NCI-H146 (cell line): ENCODE measurements at regions not wholly inside any gene's neighbourhood (a gene's known extent, or its start where the extent isn't known, plus 50 kb on each side); places are given as distances from the start of the nearest gene placed in this dataset.

Experiments used
- DNase-seq: peaks from one replicate; lab custom pipeline; 2025; lab: John Stamatoyannopoulos, UW

DNA sequence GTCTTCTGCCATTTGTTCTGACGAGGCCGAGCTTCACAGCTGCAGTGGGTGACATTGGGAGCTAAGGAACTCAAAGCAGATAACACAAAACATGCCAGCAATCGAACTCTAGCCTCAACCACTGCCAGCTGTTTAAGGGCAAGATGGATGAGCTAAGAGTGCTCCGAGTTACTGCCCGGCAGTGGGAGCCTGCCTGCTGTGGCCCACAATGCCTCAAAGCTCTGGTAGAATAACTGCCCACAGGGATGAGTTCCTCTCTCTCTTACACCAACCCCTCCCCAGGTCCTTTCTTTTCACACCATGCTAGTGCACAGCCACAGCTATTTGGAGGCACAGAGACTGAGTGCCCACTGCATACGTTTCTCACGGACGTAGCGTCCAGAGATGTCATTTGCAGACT, 330.5 kb downstream of the FGF9 start:
- no peak for DNase-seq

DNA sequence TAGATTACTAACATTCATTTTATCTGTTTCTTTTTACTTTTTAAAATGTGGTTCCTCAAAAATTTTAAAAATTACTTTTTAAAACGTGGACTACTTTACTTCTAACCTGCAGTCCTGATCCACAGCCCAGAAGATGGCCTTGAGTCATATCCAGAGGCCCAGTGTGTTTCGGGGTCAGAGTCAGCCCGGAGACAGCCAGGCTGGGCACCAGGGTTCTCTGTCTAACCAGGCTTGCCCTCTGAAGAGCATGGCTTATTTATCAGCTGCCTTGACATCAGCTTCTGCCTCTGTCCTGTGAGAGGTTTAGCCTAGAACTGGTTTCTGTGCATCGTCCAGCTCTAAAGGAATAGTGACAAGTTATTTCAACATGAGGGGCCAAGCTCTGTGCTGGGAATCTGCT, 332.0 kb downstream of the FGF9 start:
- DNase-seq, result no peak

GRCh38 chr13:22009500-22009899, 338.6 kb downstream of the FGF9 start:
- DNase-seq, result no peak

GRCh38 chr13:22009937-22010336, 339.1 kb downstream of the FGF9 start:
- DNase-seq, result no peak

DNA sequence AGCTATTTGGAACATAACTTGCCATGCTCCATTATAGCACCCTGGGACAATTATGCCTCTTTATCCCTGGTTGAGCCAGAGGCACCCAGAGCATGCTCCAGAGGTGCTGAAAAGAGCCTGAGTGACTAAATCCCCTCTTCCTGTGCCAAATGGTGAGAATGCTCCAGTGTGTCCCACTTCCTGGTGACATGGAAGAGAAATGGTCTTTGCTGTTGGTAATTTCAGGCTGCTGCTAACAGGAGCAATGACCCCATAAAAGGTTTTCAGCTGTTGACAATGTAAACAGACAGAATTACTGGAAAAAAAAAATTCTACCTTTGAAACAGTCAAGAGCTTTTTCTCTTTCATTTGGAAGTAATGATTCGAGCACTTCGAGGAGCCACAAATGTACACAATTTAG, 341.8 kb downstream of the FGF9 start:
- DNase-seq, result no peak

DNA sequence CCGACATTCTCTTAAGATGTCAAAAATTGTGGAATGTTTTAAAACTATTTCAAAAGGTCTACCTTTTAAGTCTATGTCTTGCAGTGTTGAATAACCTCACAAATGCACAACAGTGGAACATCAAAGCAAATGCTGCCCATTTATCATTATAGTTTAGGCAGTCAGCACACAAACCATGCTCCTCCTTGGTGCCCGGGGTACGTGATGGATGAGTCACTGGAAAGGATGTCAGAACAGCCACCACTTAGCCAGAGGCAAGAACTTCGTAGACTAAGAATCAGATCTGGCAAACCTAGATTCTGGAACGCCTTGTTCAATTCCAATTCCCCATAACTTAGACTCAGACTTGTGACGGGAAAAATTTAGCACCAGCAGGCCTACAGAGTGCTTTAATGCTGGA, 343.6 kb downstream of the FGF9 start:
- no peak for DNase-seq

- DNase-seq, result no peak
Observed at GRCh38 chr13:22017226-22017625, 346.4 kb downstream of the FGF9 start.

DNA sequence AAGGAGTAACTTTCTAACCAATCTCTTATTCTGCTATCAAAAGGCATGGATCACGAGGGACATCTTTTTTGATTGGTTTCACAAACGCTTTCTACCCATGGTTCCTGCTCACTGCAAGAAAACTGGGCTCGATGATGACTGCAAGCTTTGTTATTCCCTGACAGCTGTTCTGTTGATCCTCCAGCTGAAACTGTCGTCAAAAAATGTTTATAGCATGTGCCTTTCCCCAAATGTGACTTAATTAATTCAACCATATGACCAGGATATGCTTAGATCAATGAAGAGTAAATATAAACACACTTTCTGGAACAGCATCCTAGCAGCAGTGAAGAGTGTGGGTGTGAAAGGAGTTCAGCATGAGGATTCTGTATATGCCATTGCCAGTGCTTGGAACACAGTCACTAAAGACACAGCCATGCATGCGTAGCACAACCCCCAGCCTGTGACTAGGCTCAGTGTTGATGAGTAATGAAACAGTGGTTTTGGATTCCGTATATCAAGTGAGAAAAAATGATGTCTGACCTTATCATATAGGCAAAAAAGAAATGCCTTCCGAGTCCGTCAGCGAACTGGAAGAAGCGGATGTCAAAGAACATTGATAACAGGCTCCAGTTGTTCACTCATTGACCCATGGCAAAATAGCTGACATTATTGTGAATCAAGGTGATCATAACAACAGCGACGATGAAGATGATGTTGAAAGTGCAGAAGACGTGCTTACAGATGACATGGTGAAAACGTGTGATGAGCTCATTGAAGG, 347.4 kb downstream of the FGF9 start:
- DNase-seq, result no peak

- no peak for DNase-seq
Observed at GRCh38 chr13:22018836-22019210, 347.9 kb downstream of the FGF9 start.

DNA sequence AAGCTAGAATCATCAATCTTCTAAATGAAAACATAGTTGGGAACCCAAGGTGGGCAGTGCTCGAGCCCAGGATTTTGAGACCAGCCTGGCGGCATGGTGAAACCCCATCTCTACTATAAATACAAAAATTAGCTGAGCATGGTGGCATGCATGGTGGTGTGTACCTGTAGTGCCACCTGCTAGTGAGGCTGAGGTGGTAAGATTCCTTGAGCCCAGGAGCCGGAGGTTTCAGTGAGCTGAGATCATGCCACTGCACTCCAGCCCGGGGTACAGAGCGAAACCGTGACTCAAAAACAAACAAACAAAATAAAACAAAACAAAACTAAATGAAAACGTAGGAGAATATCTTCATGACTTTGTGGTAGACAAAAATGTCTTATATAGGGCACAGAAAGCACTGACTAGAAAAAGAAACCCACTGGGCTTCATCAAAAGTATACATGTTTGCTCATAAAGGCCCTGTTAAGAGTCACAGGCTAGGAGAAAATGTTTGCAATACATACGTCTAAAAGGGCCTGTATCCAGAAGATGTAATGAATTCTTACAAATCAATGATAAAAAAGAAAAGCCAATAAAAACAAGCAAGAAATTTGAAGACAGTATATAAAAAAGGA, 353.6 kb downstream of the FGF9 start:
- no peak for DNase-seq

GRCh38 chr13:22027566-22027965, 356.7 kb downstream of the FGF9 start:
- DNase-seq, result no peak

- no peak for DNase-seq
Observed at GRCh38 chr13:22028831-22029230, 358.0 kb downstream of the FGF9 start.

DNA sequence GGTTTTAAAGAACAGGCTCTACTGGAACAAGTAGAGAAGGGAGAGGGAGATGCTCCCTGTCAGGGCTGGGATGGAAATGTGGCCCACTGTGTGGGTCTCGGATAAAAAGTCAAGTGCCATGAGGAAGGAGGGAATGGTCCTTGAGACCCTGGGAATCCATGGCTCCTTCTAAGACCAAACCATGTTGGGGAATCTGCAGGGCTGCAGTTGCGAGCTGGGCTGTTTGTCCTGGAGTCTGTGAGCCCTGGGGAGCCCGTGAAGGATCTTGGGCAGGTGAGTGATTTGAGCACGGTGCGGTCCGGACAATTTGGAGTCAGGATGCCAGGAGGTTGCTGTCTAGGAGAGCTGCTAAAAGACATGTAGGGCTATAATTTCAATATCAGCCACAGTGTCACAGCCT, 359.4 kb downstream of the FGF9 start:
- no peak for DNase-seq

- DNase-seq, result no peak
Observed at GRCh38 chr13:22031702-22032286, 360.9 kb downstream of the FGF9 start.

GRCh38 chr13:22032905-22033304, 362.0 kb downstream of the FGF9 start:
- DNase-seq, result no peak

DNA sequence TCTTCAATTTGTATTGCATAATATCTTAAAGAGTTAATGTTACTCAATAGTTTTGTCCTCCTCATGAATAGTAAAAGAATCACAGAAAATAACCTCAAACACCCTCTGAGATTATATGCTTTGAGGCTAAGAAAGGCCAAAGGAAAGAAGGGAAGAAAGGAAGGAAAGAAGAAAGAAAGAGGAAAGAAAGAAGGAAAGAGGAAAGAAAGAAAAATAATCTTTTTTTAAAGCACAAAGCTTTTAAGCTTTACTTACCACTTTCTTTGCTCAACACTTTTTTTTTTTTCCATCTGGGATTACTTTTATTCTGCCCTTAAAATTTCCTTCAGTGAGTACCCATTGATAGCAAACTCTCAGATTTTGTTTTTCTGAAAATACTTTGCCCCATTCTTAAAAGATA, 369.1 kb downstream of the FGF9 start:
- no peak for DNase-seq

DNA sequence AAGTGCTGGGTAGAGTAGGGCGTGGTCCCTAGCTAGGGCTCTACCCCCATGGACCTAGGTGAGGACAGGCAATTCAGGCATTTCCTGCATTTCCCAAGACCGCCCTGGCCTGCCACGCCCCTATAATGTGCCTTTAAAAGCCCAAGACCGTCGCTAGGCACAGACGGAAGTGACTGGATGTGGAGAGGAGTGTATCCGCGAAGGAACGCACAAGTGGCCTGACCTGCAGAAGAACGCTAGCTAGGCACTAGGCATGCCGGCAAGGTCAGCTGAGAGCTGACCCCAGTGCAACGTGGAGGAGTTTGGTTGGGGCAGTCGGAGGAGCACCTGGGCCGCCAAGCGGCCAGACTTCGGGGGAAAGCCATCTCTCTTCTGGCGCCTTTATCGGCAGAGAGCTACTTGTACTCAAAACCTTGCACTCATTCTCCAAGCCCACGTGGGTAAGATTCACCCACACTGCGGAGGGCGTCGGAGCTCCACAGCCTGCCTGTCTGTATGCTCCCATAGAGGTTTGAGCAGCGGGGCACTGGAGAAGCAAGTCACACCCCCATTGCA, 370.0 kb downstream of the FGF9 start:
- no peak for DNase-seq

GRCh38 chr13:22041741-22042140, 370.9 kb downstream of the FGF9 start:
- no peak for DNase-seq

GRCh38 chr13:22047082-22047784, 376.4 kb downstream of the FGF9 start:
- no peak for DNase-seq

- DNase-seq, result no peak
Observed at GRCh38 chr13:22047785-22048104, 376.9 kb downstream of the FGF9 start.

DNA sequence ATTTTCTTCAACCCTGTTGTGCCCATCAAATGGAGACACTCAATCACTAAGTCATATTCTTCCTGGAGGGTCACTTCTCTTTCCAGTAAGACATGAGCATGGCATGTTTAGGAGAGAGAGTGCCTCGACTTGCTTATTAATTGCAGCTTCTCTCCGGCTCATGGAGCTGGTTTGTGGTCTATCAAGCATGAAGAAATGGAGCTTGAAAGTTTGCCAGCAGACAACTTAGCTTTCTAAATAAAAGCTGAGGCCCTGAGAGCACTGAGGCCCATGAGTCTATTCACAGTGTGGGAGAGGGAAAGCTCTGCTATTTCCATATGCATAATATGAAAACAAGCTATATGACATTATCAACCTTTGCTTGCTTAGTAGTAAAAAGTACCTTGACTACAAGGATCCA, 378.5 kb downstream of the FGF9 start:
- DNase-seq, result no peak

- no peak for DNase-seq
Observed at GRCh38 chr13:22050951-22051563, 380.2 kb downstream of the FGF9 start.
